ENCODE measurements at regions not wholly inside any gene's neighbourhood (a gene's known extent, or its start where the extent isn't known, plus 50 kb on each side); places are given as distances from the start of the nearest gene placed in this dataset.
"Not testable (repeated sequence)": the region's sequence is repeated elsewhere in the genome, so short reads cannot be mapped to it uniquely, and the experiment has no call there.

- not testable (repeated sequence) for TF ChIP-seq CTCF (IDR thresholded peaks at IDR 0.05); ZFX (IDR thresholded peaks at IDR 0.05; ENCODE audit: borderline replicate concordance)
Measured at GRCh38 chr7:55721004-55721403, 141.5 kb downstream of the SEPTIN14 start.
